SKM-1 treated with dmso at 0.1 percent for 144 hours (cell line): ENCODE measurements at regions not wholly inside any gene's neighbourhood (a gene's known extent, or its start where the extent isn't known, plus 50 kb on each side); places are given as distances from the start of the nearest gene placed in this dataset.

Source experiments
- DNase-seq: peaks from one replicate; lab custom pipeline; 2025; ENCODE audit not compliant: unreplicated experiment; lab: John Stamatoyannopoulos, UW

- DNase-seq: no peak
These were observed 2442.0 kb downstream of the PCDH7 start for GRCh38 chr4:33162122-33162521.

GRCh38 chr4:33171873-33172525, 2451.8 kb downstream of the PCDH7 start:
- DNase-seq: no peak

DNA sequence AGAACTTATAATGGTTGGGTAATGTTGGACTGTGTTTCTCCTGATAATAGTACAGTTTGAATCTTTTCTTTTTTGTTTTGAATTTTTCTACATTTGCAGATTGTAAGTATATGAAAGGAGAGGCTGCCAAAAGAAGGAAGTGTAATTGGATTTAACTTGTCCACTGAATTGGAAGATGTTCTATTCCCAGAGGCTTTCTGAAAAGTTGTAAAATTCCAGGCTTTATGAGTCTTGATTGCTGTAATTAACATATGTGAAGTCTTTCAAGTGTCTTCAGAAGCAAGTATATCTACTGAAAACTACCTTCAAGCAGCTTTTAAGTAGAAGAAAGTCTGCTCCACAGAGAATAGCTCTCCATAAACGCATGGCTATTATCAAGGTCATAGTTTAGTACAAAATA, 2456.4 kb downstream of the PCDH7 start:
- DNase-seq: no peak

GRCh38 chr4:33184657-33185290, 2464.6 kb downstream of the PCDH7 start:
- DNase-seq: peak; percentile 25

GRCh38 chr4:33187035-33187434, 2466.9 kb downstream of the PCDH7 start:
- no peak for DNase-seq

DNA sequence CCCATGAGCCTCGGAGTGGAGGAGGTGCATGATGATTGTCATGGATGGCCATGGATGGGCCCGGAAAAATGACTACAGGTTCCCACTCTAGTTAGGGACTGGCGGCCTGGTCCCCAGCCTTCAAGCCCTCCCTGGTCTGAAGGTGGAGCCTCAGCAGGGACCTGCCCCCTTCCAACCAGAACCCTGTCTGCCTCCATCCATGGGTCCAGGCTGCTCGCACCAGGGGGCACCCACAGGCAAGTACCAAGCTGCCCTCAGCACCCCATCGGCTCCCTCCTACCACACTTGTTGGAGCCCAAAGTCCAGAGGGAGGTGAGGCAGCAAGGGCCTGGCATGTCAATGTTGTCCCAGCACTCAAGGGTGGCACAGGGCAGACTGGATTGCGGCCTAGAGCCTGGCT, 2468.6 kb downstream of the PCDH7 start:
- no peak for DNase-seq

GRCh38 chr4:33189169-33189568, 2469.0 kb downstream of the PCDH7 start:
- DNase-seq: no peak

DNA sequence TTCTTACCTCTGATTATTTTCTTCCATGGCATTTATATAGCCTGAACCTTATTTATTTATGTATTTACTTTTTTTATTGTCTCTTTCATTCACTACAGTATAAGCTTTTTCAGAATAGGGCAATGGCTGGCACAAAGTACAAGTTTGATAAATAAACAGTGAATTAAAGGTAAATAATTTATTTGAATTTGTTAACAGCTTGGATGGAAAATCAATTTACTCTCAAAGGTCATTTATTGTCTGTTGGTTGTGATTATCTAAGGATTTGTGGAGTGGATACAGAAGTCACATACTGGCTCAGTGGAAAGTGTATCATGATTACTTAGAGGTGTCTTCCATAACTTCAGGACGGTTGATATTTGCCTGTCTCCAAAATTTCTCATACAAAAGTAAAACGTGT, 2472.9 kb downstream of the PCDH7 start:
- no peak for DNase-seq

DNA sequence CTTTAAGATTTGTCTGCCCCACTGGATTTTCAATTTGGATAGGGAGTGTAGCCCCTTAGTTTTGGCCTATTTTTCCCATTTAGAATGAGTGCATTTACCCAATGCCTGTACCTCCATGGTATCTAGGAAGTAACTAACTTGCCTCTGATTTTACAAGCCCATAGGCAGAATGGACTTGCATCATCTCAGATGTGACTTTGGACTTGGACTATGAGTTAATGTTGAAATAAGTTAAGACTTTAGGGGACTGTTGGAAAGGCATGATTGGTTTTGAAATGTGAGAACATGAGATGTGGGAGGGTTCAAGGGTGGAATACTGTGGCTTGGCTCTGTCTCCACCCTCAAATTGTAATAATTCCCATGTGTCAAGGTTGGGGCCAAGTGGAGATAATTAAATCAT, 2480.2 kb downstream of the PCDH7 start:
- no peak for DNase-seq

DNA sequence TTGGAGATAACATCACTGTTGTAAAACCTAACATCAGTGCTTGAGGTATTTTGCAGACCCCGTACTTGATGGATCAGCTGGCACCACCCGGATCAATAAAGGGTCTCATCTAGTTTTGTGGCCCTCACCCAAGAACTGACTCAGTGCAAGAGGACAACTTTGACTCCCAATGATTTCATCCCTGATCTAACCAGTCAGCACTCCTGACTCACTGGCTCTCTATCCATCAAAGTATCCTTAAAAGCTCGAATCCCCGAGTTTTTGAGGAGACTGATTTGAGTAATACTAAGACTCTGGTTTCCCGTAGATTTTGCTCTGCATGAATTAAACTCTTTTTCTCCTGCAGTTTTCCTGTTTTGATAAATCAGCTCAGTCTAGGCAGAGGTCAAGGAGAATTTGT, 2498.1 kb downstream of the PCDH7 start:
- DNase-seq: no peak

DNA sequence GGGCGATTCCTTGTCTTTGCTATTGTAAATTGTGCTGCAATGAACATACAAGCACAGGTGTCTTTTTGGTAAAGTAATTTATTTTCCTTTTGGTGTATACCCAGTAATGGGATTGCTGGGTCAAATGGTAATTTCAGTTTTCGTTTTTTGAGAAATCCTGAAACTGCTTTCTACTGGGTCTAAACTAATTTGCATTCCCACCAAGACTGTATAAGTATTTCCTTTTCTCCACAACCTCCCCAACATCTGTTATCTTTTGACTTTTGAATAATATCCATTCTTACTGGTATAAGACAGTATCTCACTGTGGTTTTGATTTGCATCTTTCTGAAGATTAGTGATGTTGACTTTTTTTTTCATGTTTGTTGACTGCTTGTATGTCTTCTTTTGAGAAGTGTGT, 2506.0 kb downstream of the PCDH7 start:
- DNase-seq: no peak

- no peak for DNase-seq
These were observed 2506.6 kb downstream of the PCDH7 start for GRCh38 chr4:33226783-33227182.

DNA sequence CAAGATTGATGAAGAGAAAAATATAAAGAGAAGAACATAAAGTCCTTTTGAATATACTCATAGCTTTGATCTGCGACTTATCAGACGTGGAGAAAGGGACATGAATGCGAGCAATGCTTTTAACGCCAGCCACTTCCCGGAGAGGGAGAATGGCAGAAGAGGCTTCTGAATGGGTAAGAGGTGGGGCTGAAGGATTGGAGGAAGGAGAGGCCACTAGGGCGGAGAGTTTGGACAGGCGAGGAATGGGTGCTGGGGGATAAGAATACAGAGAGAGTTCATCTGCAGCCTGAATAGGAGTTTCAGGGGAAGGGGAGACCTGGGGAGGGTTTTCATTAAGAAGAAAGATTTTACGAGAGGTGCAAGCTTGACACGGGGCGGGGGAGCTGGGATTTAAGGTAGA, 2534.9 kb downstream of the PCDH7 start:
- no peak for DNase-seq

DNA sequence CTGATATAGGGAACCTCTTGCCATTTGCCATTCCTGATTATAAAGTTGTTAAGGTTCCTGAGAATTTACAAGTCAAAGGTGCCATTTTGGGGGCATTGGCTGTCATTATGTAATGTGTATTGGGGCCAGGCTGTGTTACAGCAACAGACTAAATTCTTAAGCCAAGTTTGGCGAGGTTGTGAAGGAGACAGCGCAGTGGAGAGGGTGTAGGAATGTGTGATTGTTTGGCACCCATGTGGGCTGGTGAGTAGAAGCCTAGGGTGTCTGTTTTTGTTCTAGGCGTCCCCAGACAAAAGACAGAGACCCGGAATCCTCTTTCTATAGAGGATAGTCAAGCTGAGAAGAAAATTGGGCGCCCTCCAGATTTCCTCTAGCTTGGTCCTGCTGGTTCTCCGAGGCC, 2535.3 kb downstream of the PCDH7 start:
- no peak for DNase-seq

DNA sequence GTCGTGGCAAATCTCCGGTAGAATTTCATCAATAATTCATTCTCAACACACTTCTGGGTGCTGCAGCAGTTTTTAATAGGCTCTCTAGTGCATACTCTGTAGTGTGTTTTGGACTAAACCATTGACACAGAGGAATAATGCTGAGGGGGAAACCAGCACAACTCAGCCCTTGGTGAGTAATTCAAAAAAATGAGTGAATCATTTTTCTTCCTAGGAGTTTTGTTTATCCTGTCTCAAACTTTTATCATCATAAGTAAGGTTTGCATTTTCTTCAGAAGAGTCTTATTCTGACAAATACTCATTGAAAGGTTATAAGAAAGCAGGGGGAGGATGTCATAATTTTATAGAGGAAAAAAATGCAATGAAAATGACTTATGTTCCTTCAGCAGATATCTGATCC, 2542.7 kb downstream of the PCDH7 start:
- no peak for DNase-seq

- DNase-seq: no peak
These were observed 2548.6 kb downstream of the PCDH7 start for GRCh38 chr4:33268776-33269175.

DNA sequence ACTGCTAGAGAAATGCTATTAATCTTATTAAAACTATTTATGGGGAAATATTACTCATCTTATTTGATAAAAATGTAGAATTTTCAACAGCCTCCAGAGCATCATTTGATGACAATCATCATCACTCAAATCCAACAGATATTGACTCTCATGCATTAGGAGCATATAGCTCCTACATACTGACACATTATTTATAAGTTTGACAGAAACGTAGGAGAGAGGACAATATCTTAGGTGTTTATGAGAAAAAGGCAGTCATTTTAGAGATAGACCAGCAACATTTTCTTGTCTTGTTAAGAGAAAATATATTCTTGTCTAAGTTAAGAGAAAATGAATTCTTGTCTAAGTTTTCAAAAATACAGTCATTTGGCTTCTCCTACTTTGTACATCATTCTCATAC, 2550.2 kb downstream of the PCDH7 start:
- no peak for DNase-seq

GRCh38 chr4:33272722-33273121, 2552.6 kb downstream of the PCDH7 start:
- DNase-seq: no peak

GRCh38 chr4:33283818-33284217, 2563.6 kb downstream of the PCDH7 start:
- DNase-seq: no peak

DNA sequence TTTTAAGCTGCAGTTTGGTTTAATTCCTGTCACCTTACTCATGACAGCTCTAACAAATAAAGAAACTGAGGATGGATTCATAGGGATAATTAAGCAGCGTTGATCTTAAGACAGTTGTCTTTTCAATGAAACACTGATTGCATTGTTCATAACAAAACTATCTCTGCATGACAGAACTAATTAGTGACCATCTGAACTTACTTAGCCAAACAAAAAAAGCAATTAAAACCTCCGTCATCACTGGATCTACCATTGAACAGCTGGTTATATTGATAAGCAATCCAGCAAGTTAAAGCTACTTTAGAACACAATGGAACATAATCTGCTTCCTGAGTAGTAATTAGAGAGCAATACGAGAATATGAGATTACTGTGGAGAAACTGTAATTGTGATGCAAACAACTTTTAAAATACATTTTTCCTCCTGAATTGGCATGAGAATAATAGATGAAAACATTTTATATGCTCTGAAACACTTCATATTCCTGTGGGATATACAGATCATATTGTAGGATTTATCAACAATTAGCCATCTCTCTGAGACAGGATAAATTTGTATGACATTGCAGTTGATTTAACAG, 2576.8 kb downstream of the PCDH7 start:
- DNase-seq: no peak

GRCh38 chr4:33302321-33302720, 2582.2 kb downstream of the PCDH7 start:
- peak; percentile 31 for DNase-seq

- DNase-seq: no peak
These were observed 2586.0 kb downstream of the PCDH7 start for GRCh38 chr4:33306131-33306530.

DNA sequence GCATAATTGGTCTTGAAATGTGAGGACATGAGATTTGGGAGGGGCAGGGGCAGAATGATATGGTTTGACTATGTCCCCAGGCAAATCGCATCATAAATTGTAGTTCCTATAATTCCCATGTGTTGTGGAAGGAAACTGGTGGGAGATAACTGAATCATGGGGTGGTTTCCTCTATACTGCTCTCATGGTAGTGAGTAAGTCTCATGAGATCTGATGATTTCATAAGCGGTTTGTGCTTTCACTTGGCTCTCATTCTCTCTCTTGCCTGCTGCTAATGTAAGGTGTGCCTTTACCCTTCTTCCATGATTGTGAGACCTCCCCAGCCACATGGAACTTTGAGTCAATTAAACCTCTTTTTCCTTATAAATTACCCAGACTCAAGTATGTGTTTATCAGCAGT, 2595.9 kb downstream of the PCDH7 start:
- no peak for DNase-seq
